ENCODE measurements at regions not wholly inside any gene's neighbourhood (a gene's known extent, or its start where the extent isn't known, plus 50 kb on each side); places are given as distances from the start of the nearest gene placed in this dataset.

DNA sequence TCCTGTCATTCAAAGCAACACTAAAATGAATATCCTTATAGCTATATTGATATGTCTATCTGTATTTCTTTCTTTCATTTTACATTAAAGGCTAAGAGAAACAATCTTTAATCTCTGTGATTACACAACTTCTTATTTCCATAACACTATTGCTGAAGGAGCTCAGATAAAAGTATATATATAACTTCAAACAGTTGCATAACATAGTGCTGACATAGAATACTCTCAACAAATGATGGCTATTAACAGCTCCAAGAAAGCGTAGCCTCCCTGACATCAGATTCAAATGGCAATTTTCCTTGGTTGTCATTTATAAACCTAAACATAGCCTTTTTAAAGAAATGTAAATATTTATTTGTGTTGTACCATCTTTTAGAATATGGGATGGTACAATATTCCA lies 116.6 kb upstream of the PTPRG start:
- TF ChIP-seq, protein P1, sequence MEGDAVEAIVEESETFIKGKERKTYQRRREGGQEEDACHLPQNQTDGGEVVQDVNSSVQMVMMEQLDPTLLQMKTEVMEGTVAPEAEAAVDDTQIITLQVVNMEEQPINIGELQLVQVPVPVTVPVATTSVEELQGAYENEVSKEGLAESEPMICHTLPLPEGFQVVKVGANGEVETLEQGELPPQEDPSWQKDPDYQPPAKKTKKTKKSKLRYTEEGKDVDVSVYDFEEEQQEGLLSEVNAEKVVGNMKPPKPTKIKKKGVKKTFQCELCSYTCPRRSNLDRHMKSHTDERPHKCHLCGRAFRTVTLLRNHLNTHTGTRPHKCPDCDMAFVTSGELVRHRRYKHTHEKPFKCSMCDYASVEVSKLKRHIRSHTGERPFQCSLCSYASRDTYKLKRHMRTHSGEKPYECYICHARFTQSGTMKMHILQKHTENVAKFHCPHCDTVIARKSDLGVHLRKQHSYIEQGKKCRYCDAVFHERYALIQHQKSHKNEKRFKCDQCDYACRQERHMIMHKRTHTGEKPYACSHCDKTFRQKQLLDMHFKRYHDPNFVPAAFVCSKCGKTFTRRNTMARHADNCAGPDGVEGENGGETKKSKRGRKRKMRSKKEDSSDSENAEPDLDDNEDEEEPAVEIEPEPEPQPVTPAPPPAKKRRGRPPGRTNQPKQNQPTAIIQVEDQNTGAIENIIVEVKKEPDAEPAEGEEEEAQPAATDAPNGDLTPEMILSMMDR (IDR thresholded peaks at IDR 0.05; ENCODE audit: low read length), result no peak
- TF ChIP-seq EZH2 (IDR thresholded peaks at IDR 0.05; ENCODE audit: borderline replicate concordance, low read length), result no peak

All from OCI-LY1 (cell line).